GM19240 (cell line): ENCODE measurements at regions not wholly inside any gene's neighbourhood (a gene's known extent, or its start where the extent isn't known, plus 50 kb on each side); places are given as distances from the start of the nearest gene placed in this dataset.

Experiments used
- DNase-seq: peaks from one replicate; pipeline ENCODE4 v3.0.0; 2011; ENCODE audit warnings: low spot score; ENCODE audit not compliant: insufficient read length

GRCh38 chr2:2668681-2669265 is 337.7 kb upstream of the MYT1L start:
- DNase-seq = no peak

- DNase-seq = no peak
Observed at GRCh38 chr2:2667690-2668089, 336.6 kb upstream of the MYT1L start.

GRCh38 chr2:2665834-2666133 is 334.7 kb upstream of the MYT1L start:
- DNase-seq = no peak

GRCh38 chr2:2664989-2665833 is 334.1 kb upstream of the MYT1L start:
- DNase-seq = no peak

GRCh38 chr2:2663401-2664036 is 332.4 kb upstream of the MYT1L start:
- no peak for DNase-seq

GRCh38 chr2:2662847-2663356 is 331.8 kb upstream of the MYT1L start:
- DNase-seq = no peak

GRCh38 chr2:2662037-2662846 is 331.2 kb upstream of the MYT1L start:
- DNase-seq = no peak

GRCh38 chr2:2660789-2661355 is 329.8 kb upstream of the MYT1L start:
- DNase-seq = no peak

- no peak for DNase-seq
Observed at GRCh38 chr2:2657121-2657962, 326.3 kb upstream of the MYT1L start.

- DNase-seq = no peak
Observed at GRCh38 chr2:2656115-2657011, 325.3 kb upstream of the MYT1L start.

- DNase-seq = no peak
Observed at GRCh38 chr2:2655453-2656114, 324.5 kb upstream of the MYT1L start.

- no peak for DNase-seq
Observed at GRCh38 chr2:2653231-2653630, 322.2 kb upstream of the MYT1L start.

GRCh38 chr2:2650608-2651375 is 319.7 kb upstream of the MYT1L start:
- DNase-seq = no peak

GRCh38 chr2:2649109-2650072 is 318.3 kb upstream of the MYT1L start:
- DNase-seq = no peak

GRCh38 chr2:2648094-2648493 is 317.0 kb upstream of the MYT1L start:
- DNase-seq = no peak

- no peak for DNase-seq
Observed at GRCh38 chr2:2647141-2647541, 316.1 kb upstream of the MYT1L start.
